ENCODE measurements at regions not wholly inside any gene's neighbourhood (a gene's known extent, or its start where the extent isn't known, plus 50 kb on each side); places are given as distances from the start of the nearest gene placed in this dataset.
"Not testable (repeated sequence)": the region's sequence is repeated elsewhere in the genome, so short reads cannot be mapped to it uniquely, and the experiment has no call there.

- intact Hi-C loops (cut with DNase I; ENCODE audit: low total_unique reads), result no loop called here
- Histone ChIP-seq H3K9me3 (no peaks in the 10 kb centered on the region), H3K36me3 (no peaks in the 10 kb centered on the region), H3K27ac (no peak overlapping the region), H3K27me3 (no peaks in the 10 kb centered on the region), H3K4me1 (no peaks in the 10 kb centered on the region), H3K4me3 (no peak overlapping the region)
- no peak for TF ChIP-seq POLR2A (IDR thresholded peaks at IDR 0.05)
- no peak for DNase-seq
Observed at GRCh38 chr14:56063131-56063530, 55.1 kb upstream of the PELI2 start.

- H3K36me3 ChIP-seq, result no peaks in the 10 kb centered on the region
- TF ChIP-seq POLR2A (IDR thresholded peaks at IDR 0.05) (no peak), CTCF (IDR thresholded peaks at IDR 0.05) (no peak)
Observed at GRCh38 chr14:56064513-56064912, 53.7 kb upstream of the PELI2 start.

DNA sequence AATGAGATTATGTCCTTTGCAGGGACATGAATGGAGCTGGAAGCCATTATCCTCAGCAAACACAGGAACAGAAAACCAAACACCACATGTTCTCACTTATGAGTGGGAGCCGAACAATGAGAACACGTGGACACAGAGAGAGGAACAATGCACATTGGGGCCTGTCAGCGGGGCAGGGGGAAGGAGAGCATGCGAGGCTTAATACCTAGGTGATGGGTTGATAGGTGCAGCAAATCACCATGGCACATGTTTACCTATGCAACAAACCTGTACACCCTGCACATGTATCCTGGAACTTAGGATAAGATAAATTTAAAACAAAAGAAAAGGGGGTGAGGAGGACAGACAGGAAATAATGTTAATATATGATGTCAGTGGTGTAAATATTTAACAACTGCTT lies 53.0 kb upstream of the PELI2 start:
- H3K4me1 ChIP-seq; intact Hi-C loops (cut with DNase I; ENCODE audit: low total_unique reads); H3K36me3 ChIP-seq; H3K27me3 ChIP-seq; H3K9me3 ChIP-seq; DNase-seq; H3K4me3 ChIP-seq; H3K27ac ChIP-seq: not testable (repeated sequence)

More at GRCh38 chr14:56064513-56064912, 53.7 kb upstream of the PELI2 start:
- Histone ChIP-seq H3K4me1 (no peaks in the 10 kb centered on the region), H3K4me3 (no peak overlapping the region), H3K9me3 (no peaks in the 10 kb centered on the region), H3K27me3 (no peaks in the 10 kb centered on the region), H3K27ac (no peak overlapping the region)
- DNase-seq, result no peak
- intact Hi-C loops (cut with DNase I; ENCODE audit: low total_unique reads), result no loop called here

- no peaks in the 10 kb centered on the region for H3K27me3 ChIP-seq
- no peak overlapping the region for H3K27ac ChIP-seq
- no peak for TF ChIP-seq CTCF (IDR thresholded peaks at IDR 0.05)
- no peak for TF ChIP-seq POLR2A (IDR thresholded peaks at IDR 0.05)
- DNase-seq, result no peak
- intact Hi-C loops (cut with DNase I; ENCODE audit: low total_unique reads), result no loop called here
- no peak overlapping the region for H3K4me3 ChIP-seq
- H3K4me1 ChIP-seq, result no peaks in the 10 kb centered on the region
- H3K9me3 ChIP-seq, result no peaks in the 10 kb centered on the region
- H3K36me3 ChIP-seq, result no peaks in the 10 kb centered on the region
Observed at GRCh38 chr14:56065621-56066290, 52.5 kb upstream of the PELI2 start.

All from uterus (tissue), 3 donors.